Ovary (tissue), 3 donors: ENCODE measurements at regions not wholly inside any gene's neighbourhood (a gene's known extent, or its start where the extent isn't known, plus 50 kb on each side); places are given as distances from the start of the nearest gene placed in this dataset.

Source experiments
- POLR2A ChIP-seq: fragments of 450-650 bp; IDR thresholded peaks from one replicate; pipeline ENCODE4 v1.6.1; 2017; ENCODE audit warnings: antibody characterized with exemption, mild to moderate bottlenecking, moderate library complexity
- TF ChIP-seq, protein P1 (sequence below), 3 donors: fragments of 450-650 bp in 2 of 3; fragments of 200-600 bp in 1 of 3; IDR thresholded peaks; one replicate each; pipeline versions ENCODE4 v1.5.1 to v1.8.0; 2016 to 2022; ENCODE audit warnings: antibody characterized with exemption in 3 of 3, mild to moderate bottlenecking in 1 of 3
- donor health status: DM: no; HTN: no; CAD: no.

DNA sequence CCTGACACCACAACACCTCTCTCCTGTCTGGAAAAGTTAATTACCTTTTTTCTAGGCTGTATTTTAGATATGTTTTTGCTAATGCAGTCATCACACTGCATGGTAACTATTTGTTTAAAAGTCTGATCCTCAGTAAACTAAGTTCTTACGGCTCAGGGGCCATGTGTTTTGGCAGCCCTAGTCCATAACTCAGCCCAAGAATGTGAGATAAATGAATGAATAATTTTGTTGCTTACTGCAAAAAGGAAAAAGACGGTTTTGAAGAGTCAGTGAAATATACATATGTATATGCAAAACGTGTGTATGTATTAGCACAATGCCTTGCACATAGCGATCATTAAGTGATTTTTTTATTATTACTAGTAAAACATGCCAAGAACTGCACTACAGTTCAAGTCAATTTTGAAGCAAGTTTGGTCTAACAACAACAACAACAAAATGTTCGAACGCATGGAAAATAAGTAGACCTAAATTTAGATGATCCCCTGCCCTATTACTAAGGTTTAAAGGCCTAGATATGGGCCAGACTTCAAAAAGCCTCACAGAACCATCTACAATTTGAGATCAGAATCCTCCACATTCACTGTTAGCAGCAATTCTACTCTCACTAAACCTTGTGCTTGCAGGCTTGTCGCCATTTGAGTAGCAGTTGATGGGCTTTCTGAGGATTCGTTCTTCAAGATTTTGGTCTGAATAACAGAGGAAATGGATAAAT is 140.0 kb downstream of the NDUFA12 start:
- TF ChIP-seq, protein P1, sequence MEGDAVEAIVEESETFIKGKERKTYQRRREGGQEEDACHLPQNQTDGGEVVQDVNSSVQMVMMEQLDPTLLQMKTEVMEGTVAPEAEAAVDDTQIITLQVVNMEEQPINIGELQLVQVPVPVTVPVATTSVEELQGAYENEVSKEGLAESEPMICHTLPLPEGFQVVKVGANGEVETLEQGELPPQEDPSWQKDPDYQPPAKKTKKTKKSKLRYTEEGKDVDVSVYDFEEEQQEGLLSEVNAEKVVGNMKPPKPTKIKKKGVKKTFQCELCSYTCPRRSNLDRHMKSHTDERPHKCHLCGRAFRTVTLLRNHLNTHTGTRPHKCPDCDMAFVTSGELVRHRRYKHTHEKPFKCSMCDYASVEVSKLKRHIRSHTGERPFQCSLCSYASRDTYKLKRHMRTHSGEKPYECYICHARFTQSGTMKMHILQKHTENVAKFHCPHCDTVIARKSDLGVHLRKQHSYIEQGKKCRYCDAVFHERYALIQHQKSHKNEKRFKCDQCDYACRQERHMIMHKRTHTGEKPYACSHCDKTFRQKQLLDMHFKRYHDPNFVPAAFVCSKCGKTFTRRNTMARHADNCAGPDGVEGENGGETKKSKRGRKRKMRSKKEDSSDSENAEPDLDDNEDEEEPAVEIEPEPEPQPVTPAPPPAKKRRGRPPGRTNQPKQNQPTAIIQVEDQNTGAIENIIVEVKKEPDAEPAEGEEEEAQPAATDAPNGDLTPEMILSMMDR (IDR thresholded peaks at IDR 0.05) = no peak
- TF ChIP-seq POLR2A = no peak
